HCT116 (cell line): ENCODE measurements at regions not wholly inside any gene's neighbourhood (a gene's known extent, or its start where the extent isn't known, plus 50 kb on each side); places are given as distances from the start of the nearest gene placed in this dataset.

Source experiments
- EZH2 ChIP-seq: fragments of 200-600 bp; sonication (generic); IDR thresholded peaks from 2 replicates; pipeline ENCODE4 v1.6.1; 2017; ENCODE audit warnings: antibody characterized with exemption, mixed run types
- POLR2A ChIP-seq: IDR thresholded peaks from 2 replicates; pipeline ENCODE4 v1.7.0; 2011; ENCODE audit warnings: borderline replicate concordance; ENCODE audit not compliant: insufficient read depth, insufficient read length; ENCODE audit errors: extremely low read depth
- POLR2AphosphoS5 ChIP-seq: IDR thresholded peaks from 2 replicates; pipeline ENCODE4 v1.6.1; 2011; ENCODE audit warnings: mild to moderate bottlenecking, low read depth, low read length, moderate library complexity
- RAD21 ChIP-seq: IDR thresholded peaks from 2 replicates; pipeline ENCODE4 v1.6.1; 2012; ENCODE audit warnings: low read depth, mild to moderate bottlenecking
- SIN3A ChIP-seq: IDR thresholded peaks from 2 replicates; pipeline ENCODE4 v1.6.1; 2012; ENCODE audit warnings: low read depth
- SP1 ChIP-seq: IDR thresholded peaks from 2 replicates; pipeline ENCODE4 v1.6.1; 2012; ENCODE audit warnings: low read depth
- TF ChIP-seq, protein P1 (sequence below), 3 experiments: fragments of 200-600 bp in 1 of 3; sonication (generic) in 1 of 3; IDR thresholded peaks in 2 of 3; conservative IDR thresholded peaks in 1 of 3; 2 replicates each; pipeline ENCODE4 v1.5.1; 2012 to 2017; ENCODE audit warnings: low read depth in 2 of 3, low read length in 2 of 3, antibody characterized with exemption in 1 of 3, borderline replicate concordance in 1 of 3, control low read depth in 1 of 3, mild to moderate bottlenecking in 1 of 3, mixed read lengths in 1 of 3, mixed run types in 1 of 3, moderate library complexity in 1 of 3; ENCODE audit not compliant: insufficient read depth in 1 of 3
- TF ChIP-seq, protein P2 (sequence below): IDR thresholded peaks from 2 replicates; pipeline ENCODE4 v1.6.1; 2012; ENCODE audit warnings: low read depth
- TF ChIP-seq, protein P3 (sequence below): IDR thresholded peaks from 2 replicates; pipeline ENCODE4 v1.6.1; 2012
- TF ChIP-seq, protein P4 (sequence below): IDR thresholded peaks from 2 replicates; pipeline ENCODE4 v1.6.1; 2011; ENCODE audit warnings: mild to moderate bottlenecking, low read length, moderate library complexity; ENCODE audit not compliant: insufficient replicate concordance; ENCODE audit errors: extremely low read depth

DNA sequence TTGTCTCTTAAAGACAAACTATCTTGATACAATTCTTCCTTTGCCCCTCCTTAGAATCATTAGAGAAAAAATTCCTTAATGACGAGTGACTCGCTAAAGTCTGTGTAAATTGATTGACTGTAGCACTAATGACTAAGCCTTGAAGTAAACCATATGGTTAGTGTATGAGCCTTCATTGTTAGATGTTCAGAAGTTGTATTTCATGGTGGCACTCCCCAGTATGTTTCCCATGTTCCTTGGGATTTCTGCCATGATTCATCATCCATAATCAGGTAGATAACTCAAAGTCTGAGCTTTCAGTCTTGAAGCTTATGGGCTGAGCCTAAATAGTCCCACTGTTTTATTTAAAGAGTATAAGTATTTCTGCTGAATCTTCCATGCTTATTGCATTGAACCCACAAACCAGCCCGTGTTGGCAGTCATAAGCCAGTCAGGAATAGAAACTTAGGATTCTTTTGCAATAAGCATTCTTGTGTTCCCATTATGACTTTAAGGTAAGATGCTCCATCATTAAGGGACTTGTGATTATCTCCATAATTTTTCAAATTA is 371.2 kb upstream of the RARB start:
- no peak for TF ChIP-seq EZH2
- TF ChIP-seq POLR2A: no peak
- TF ChIP-seq, protein P1, sequence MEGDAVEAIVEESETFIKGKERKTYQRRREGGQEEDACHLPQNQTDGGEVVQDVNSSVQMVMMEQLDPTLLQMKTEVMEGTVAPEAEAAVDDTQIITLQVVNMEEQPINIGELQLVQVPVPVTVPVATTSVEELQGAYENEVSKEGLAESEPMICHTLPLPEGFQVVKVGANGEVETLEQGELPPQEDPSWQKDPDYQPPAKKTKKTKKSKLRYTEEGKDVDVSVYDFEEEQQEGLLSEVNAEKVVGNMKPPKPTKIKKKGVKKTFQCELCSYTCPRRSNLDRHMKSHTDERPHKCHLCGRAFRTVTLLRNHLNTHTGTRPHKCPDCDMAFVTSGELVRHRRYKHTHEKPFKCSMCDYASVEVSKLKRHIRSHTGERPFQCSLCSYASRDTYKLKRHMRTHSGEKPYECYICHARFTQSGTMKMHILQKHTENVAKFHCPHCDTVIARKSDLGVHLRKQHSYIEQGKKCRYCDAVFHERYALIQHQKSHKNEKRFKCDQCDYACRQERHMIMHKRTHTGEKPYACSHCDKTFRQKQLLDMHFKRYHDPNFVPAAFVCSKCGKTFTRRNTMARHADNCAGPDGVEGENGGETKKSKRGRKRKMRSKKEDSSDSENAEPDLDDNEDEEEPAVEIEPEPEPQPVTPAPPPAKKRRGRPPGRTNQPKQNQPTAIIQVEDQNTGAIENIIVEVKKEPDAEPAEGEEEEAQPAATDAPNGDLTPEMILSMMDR (IDR thresholded peaks at IDR 0.05 in 2 of 3, conservative IDR thresholded peaks at IDR 0.05 in 1 of 3; ENCODE audit: borderline replicate concordance in 1 of 3, insufficient read depth in 1 of 3, low read depth in 2 of 3, low read length in 2 of 3): no peak
- TF ChIP-seq SP1: no peak
- TF ChIP-seq, protein P2, sequence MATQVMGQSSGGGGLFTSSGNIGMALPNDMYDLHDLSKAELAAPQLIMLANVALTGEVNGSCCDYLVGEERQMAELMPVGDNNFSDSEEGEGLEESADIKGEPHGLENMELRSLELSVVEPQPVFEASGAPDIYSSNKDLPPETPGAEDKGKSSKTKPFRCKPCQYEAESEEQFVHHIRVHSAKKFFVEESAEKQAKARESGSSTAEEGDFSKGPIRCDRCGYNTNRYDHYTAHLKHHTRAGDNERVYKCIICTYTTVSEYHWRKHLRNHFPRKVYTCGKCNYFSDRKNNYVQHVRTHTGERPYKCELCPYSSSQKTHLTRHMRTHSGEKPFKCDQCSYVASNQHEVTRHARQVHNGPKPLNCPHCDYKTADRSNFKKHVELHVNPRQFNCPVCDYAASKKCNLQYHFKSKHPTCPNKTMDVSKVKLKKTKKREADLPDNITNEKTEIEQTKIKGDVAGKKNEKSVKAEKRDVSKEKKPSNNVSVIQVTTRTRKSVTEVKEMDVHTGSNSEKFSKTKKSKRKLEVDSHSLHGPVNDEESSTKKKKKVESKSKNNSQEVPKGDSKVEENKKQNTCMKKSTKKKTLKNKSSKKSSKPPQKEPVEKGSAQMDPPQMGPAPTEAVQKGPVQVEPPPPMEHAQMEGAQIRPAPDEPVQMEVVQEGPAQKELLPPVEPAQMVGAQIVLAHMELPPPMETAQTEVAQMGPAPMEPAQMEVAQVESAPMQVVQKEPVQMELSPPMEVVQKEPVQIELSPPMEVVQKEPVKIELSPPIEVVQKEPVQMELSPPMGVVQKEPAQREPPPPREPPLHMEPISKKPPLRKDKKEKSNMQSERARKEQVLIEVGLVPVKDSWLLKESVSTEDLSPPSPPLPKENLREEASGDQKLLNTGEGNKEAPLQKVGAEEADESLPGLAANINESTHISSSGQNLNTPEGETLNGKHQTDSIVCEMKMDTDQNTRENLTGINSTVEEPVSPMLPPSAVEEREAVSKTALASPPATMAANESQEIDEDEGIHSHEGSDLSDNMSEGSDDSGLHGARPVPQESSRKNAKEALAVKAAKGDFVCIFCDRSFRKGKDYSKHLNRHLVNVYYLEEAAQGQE: no peak
- no peak for TF ChIP-seq RAD21
- TF ChIP-seq, protein P3, sequence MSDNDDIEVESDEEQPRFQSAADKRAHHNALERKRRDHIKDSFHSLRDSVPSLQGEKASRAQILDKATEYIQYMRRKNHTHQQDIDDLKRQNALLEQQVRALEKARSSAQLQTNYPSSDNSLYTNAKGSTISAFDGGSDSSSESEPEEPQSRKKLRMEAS: no peak
- no peak for TF ChIP-seq POLR2AphosphoS5
- no peak for TF ChIP-seq SIN3A
- TF ChIP-seq, protein P4, sequence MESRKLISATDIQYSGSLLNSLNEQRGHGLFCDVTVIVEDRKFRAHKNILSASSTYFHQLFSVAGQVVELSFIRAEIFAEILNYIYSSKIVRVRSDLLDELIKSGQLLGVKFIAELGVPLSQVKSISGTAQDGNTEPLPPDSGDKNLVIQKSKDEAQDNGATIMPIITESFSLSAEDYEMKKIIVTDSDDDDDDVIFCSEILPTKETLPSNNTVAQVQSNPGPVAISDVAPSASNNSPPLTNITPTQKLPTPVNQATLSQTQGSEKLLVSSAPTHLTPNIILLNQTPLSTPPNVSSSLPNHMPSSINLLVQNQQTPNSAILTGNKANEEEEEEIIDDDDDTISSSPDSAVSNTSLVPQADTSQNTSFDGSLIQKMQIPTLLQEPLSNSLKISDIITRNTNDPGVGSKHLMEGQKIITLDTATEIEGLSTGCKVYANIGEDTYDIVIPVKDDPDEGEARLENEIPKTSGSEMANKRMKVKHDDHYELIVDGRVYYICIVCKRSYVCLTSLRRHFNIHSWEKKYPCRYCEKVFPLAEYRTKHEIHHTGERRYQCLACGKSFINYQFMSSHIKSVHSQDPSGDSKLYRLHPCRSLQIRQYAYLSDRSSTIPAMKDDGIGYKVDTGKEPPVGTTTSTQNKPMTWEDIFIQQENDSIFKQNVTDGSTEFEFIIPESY: no peak
